SK-N-SH (cell line): ENCODE measurements at regions not wholly inside any gene's neighbourhood (a gene's known extent, or its start where the extent isn't known, plus 50 kb on each side); places are given as distances from the start of the nearest gene placed in this dataset.

Source experiments
- CTCF ChIA-PET: fragments of 300-600, 350-600 bp; formaldehyde crosslinking; extraction: SDS; loops from one replicate; lab custom pipeline; 2021; lab: Yijun Ruan, JAX
- POLR2A ChIA-PET: fragments of 350-600 bp; sonication (Branson Sonifier 250); formaldehyde crosslinking; extraction: SDS; loops from one replicate; lab custom pipeline; 2020; ENCODE audit warnings: antibody characterized with exemption, inconsistent platforms; lab: Yijun Ruan, JAX
- DNase-seq: peaks from one replicate; pipeline ENCODE4 v3.0.0; 2012
- H2AFZ ChIP-seq: fragments of 200-600 bp; sonication (generic); 2 replicates; pipeline ENCODE4 v1.8.1; 2016; ENCODE audit warnings: antibody characterized with exemption, mild to moderate bottlenecking, low read depth
- H3F3A ChIP-seq: fragments of 200-600 bp; sonication (generic); replicated peaks from 2 replicates; pipeline ENCODE3; 2016; ENCODE audit warnings: antibody characterized with exemption, mild to moderate bottlenecking; ENCODE audit not compliant: insufficient read depth
- H3K27ac ChIP-seq, 2 experiments: fragments of 200-500 bp in 1 of 2; fragments of 200-600 bp in 1 of 2; sonication (Bioruptor generic) in 1 of 2; sonication (generic), shearing (Covaris generic) in 1 of 2; 2 replicates each; pipeline versions ENCODE4 v1.5.1 to v1.6.1; 2014 to 2016; ENCODE audit warnings: low read depth in 2 of 2, inconsistent platforms in 1 of 2, low read length in 1 of 2, mild to moderate bottlenecking in 1 of 2, mixed read lengths in 1 of 2
- H3K27me3 ChIP-seq: fragments of 200-600 bp; sonication (generic), shearing (Covaris generic); 2 replicates; pipeline ENCODE4 v1.6.1; 2016; ENCODE audit warnings: mixed run types; ENCODE audit not compliant: insufficient read depth
- H3K36me3 ChIP-seq, 2 experiments: fragments of 200-500 bp in 1 of 2; fragments of 200-600 bp in 1 of 2; sonication (Bioruptor generic) in 1 of 2; sonication (generic) in 1 of 2; replicated peaks in 1 of 2; 2 replicates each; pipeline versions ENCODE3 to v1.5.1; 2014 to 2016; ENCODE audit warnings: low read length in 1 of 2, mild to moderate bottlenecking in 1 of 2; ENCODE audit not compliant: insufficient read depth in 2 of 2, control insufficient read depth in 1 of 2
- H3K4me1 ChIP-seq, 2 experiments: fragments of 200-500 bp in 1 of 2; fragments of 200-600 bp in 1 of 2; sonication (Bioruptor generic) in 1 of 2; sonication (generic), shearing (Covaris generic) in 1 of 2; 2 replicates each; pipeline versions ENCODE4 v1.5.1 to v1.6.1; 2014 to 2016; ENCODE audit warnings: low read depth in 1 of 2, low read length in 1 of 2, mixed run types in 1 of 2; ENCODE audit not compliant: insufficient read depth in 2 of 2, control insufficient read depth in 1 of 2
- H3K4me2 ChIP-seq: fragments of 200-600 bp; sonication (generic), shearing (Covaris generic); 2 replicates; pipeline ENCODE4 v1.6.1; 2017; ENCODE audit warnings: mixed run types
- H3K4me3 ChIP-seq, 2 experiments: fragments of 200-500 bp in 1 of 2; fragments of 200-600 bp in 1 of 2; sonication (Bioruptor generic) in 1 of 2; sonication (generic), shearing (Covaris generic) in 1 of 2; 2 replicates each; pipeline versions ENCODE4 v1.5.1 to v1.8.1; 2014 to 2016; ENCODE audit warnings: low read depth in 2 of 2, inconsistent platforms in 1 of 2, low read length in 1 of 2, mild to moderate bottlenecking in 1 of 2, mixed read lengths in 1 of 2, moderate library complexity in 1 of 2
- H3K79me2 ChIP-seq: fragments of 200-600 bp; sonication (generic); 2 replicates; pipeline ENCODE4 v1.8.1; 2017; ENCODE audit warnings: mild to moderate bottlenecking; ENCODE audit not compliant: insufficient read depth
- H3K9ac ChIP-seq: fragments of 200-600 bp; sonication (generic); 2 replicates; pipeline ENCODE4 v1.6.1; 2017; ENCODE audit warnings: mixed run types
- H3K9me2 ChIP-seq: fragments of 200-600 bp; sonication (generic); 2 replicates; pipeline ENCODE4 v1.6.1; 2017; ENCODE audit warnings: mixed run types
- H3K9me3 ChIP-seq: fragments of 200-600 bp; sonication (generic); 2 replicates; pipeline ENCODE4 v1.6.1; 2017; ENCODE audit warnings: mixed run types, mild to moderate bottlenecking, moderate library complexity
- H4K20me1 ChIP-seq: fragments of 200-600 bp; sonication (generic); 2 replicates; pipeline ENCODE4 v1.6.1; 2017; ENCODE audit warnings: mild to moderate bottlenecking, mixed run types; ENCODE audit not compliant: insufficient read depth
- ELF1 ChIP-seq: IDR thresholded peaks from 2 replicates; pipeline ENCODE4 v1.4.0; 2012
- EZH2phosphoT487 ChIP-seq: fragments of 200-600 bp; sonication (generic); IDR thresholded peaks from 2 replicates; pipeline ENCODE4 v1.6.1; 2017; ENCODE audit warnings: low read depth, mixed run types, mild to moderate bottlenecking, antibody characterized with exemption, moderate library complexity, borderline replicate concordance
- FOSL2 ChIP-seq: IDR thresholded peaks from 2 replicates; pipeline ENCODE4 v1.4.0; 2012; ENCODE audit warnings: low read depth, mild to moderate bottlenecking, moderate library complexity, borderline replicate concordance
- FOXJ3 ChIP-seq: sonication (generic); formaldehyde crosslinking; IDR thresholded peaks from 2 replicates; pipeline ENCODE4 v1.5.1; 2020; ENCODE audit warnings: mild to moderate bottlenecking, missing genetic modification reagents
- FOXM1 ChIP-seq: IDR thresholded peaks from 2 replicates; pipeline ENCODE4 v1.4.0; 2012; ENCODE audit warnings: low read depth, mild to moderate bottlenecking
- GABPA ChIP-seq: IDR thresholded peaks from 2 replicates; pipeline ENCODE4 v1.4.0; 2012; ENCODE audit warnings: low read depth, mild to moderate bottlenecking
- GATA2 ChIP-seq: sonication (generic); formaldehyde crosslinking; IDR thresholded peaks from 2 replicates; pipeline ENCODE4 v1.5.0; 2020; ENCODE audit warnings: mild to moderate bottlenecking, missing genetic modification reagents
- NFIC ChIP-seq: IDR thresholded peaks from 2 replicates; pipeline ENCODE4 v1.4.0; 2012; ENCODE audit warnings: borderline replicate concordance
- POLR2AphosphoS5 ChIP-seq: IDR thresholded peaks from 2 replicates; pipeline ENCODE4 v1.6.1; 2012; ENCODE audit warnings: low read depth, low read length
- RAD21 ChIP-seq: IDR thresholded peaks from 2 replicates; pipeline ENCODE4 v1.6.1; 2012; ENCODE audit warnings: mild to moderate bottlenecking, low read length
- RXRA ChIP-seq: IDR thresholded peaks from 2 replicates; pipeline ENCODE4 v1.4.0; 2012; ENCODE audit warnings: low read depth, mild to moderate bottlenecking, borderline replicate concordance
- ZBTB33 ChIP-seq: IDR thresholded peaks from 2 replicates; pipeline ENCODE4 v1.4.0; 2012; ENCODE audit warnings: low read depth, borderline replicate concordance
- WGBS: methylation state at CpG from one replicate; pipeline ENCODE4 v1.1.6; 2017; ENCODE audit warnings: low lambda C conversion rate; 5-methylcytosine and 5-hydroxymethylcytosine counted together

- TF ChIP-seq ELF1 (no peak), FOXM1 (no peak)
Measured at GRCh38 chr7:152968514-152968913, 209.0 kb downstream of the ACTR3B start (continued).

- Histone ChIP-seq H3K27me3 (no peaks in the 10 kb centered on the region), H3K27ac (no peak overlapping the region), H3K79me2 (no peaks in the 10 kb centered on the region), H3K36me3 (no peaks in the 10 kb centered on the region), H3K9me2 (no peaks in the 10 kb centered on the region), H3K4me2 (no peak overlapping the region), H3K4me3 (no peak overlapping the region), H3K4me1 (no peaks in the 10 kb centered on the region), H3K9ac (no peak overlapping the region), H2AFZ (no peak overlapping the region), H4K20me1 (no peaks in the 10 kb centered on the region), H3K9me3 (no peaks in the 10 kb centered on the region), H3F3A (no peaks in the 10 kb centered on the region)
- ChIA-PET POLR2A (no interaction called here), CTCF (no interaction called here)
- 3% methylated on average over 1 of the region's 1 CpG for WGBS
- TF ChIP-seq FOXJ3: no peak
- no peak for TF ChIP-seq POLR2AphosphoS5
- TF ChIP-seq RXRA: no peak
- TF ChIP-seq EZH2phosphoT487: no peak
- no peak for TF ChIP-seq RAD21
- TF ChIP-seq GABPA: no peak
- TF ChIP-seq ELF1: no peak
- TF ChIP-seq GATA2 (CRISPR knock-in tag): no peak
- no peak for TF ChIP-seq NFIC
- DNase-seq: no peak
Measured at GRCh38 chr7:152969335-152969734, 209.8 kb downstream of the ACTR3B start.

- no peaks in the 10 kb centered on the region for H3K9me3 ChIP-seq
- 0% methylated on average over 1 of the region's 1 CpG for WGBS
- no peak overlapping the region for H2AFZ ChIP-seq
- no peak for DNase-seq
- no peak for TF ChIP-seq ZBTB33
- no peak for TF ChIP-seq GABPA
- TF ChIP-seq POLR2AphosphoS5: no peak
- TF ChIP-seq FOSL2: no peak
- TF ChIP-seq, all 33 proteins: peak for 0
- no peak overlapping the region for H3K27ac ChIP-seq
- H3K4me2 ChIP-seq: no peak overlapping the region
- no peaks in the 10 kb centered on the region for H3K79me2 ChIP-seq
- POLR2A ChIA-PET: no interaction called here
- no peaks in the 10 kb centered on the region for H4K20me1 ChIP-seq
- H3K27me3 ChIP-seq: no peaks in the 10 kb centered on the region
- H3K4me1 ChIP-seq: no peaks in the 10 kb centered on the region
- CTCF ChIA-PET: no interaction called here
- no peaks in the 10 kb centered on the region for H3K9me2 ChIP-seq
- no peak overlapping the region for H3K4me3 ChIP-seq
- H3F3A ChIP-seq: no peaks in the 10 kb centered on the region
- no peaks in the 10 kb centered on the region for H3K36me3 ChIP-seq
- H3K9ac ChIP-seq: no peak overlapping the region
Measured at GRCh38 chr7:152969839-152970238, 210.3 kb downstream of the ACTR3B start.
